ENCODE measurements at regions not wholly inside any gene's neighbourhood (a gene's known extent, or its start where the extent isn't known, plus 50 kb on each side); places are given as distances from the start of the nearest gene placed in this dataset.

DNA sequence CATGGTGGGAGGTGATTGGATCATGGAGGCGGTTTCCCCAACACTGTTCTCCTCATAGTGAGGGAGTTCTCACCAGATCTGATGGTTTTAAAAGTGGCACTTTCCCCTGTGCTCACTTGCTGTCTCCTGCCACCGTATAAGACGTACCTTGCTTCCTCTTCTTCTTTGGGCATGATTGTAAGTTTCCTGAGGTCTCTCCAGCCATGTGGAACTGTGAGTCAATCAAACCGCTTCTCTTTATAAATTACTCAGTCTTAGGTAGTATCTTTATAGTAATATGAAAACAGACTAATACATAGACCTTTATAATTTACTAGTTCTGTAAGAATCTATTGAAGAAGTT, 82.5 kb upstream of the PITX2 start (continued):
- TF ChIP-seq CBX1 (IDR thresholded peaks at IDR 0.05; ENCODE audit: low read depth) (no peak), ARNT (IDR thresholded peaks at IDR 0.05) (no peak), NR2F6 (CRISPR knock-in tag; IDR thresholded peaks at IDR 0.05) (no peak), ZNF143 (CRISPR knock-in tag; IDR thresholded peaks at IDR 0.05) (no peak), PPARD (CRISPR knock-in tag; IDR thresholded peaks at IDR 0.05) (no peak), ZNF398 (CRISPR knock-in tag; IDR thresholded peaks at IDR 0.05) (no peak), TAF1 (IDR thresholded peaks at IDR 0.05; ENCODE audit: control insufficient read depth, extremely low read depth, insufficient read depth, low read length, severe bottlenecking) (no peak), CC2D1A (IDR thresholded peaks at IDR 0.05) (no peak)

DNA sequence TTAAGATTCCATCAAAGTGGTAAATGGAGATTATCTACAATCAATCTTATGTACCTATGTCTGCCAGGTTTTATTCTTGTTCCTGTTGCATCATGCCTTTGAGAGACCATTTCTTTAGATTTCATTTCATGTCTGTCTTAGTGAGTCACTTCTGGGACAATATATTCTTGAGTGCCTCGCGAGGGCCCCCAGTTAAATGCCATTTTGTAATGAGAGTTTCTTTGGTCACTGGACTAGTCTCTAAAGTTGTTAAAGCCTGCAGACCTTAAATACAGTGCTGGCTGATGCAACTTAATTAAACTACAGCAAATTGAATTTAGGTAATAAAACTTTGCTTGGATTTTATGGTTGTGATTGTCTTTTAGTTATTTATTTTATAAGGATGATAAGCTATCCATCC, 87.2 kb upstream of the PITX2 start:
- Histone ChIP-seq H3K9me3 (replicated peaks; ENCODE audit: control insufficient read depth, insufficient read depth, low read depth, low read length) (no peaks in the 10 kb centered on the region), H3K27me3 (ENCODE audit: control insufficient read depth in 2 of 2, insufficient read depth in 2 of 2, low read length in 2 of 2) (no peaks in the 10 kb centered on the region), H2AFZ (ENCODE audit: low read depth, low read length) (no peak overlapping the region), H4K20me1 (replicated peaks; ENCODE audit: control insufficient read depth, insufficient read depth, low read length) (no peaks in the 10 kb centered on the region), H3K4me2 (ENCODE audit: insufficient read depth, low read length) (no peak overlapping the region), H3K4me1 (replicated peaks in 1 of 2; ENCODE audit: control insufficient read depth in 2 of 2, insufficient read depth in 2 of 2, low read length in 2 of 2) (no peaks in the 10 kb centered on the region), H3K9ac (ENCODE audit: insufficient read depth in 1 of 2, low read depth in 2 of 2, low read length in 2 of 2) (no peak overlapping the region), H3K9me1 (ENCODE audit: control insufficient read depth, insufficient read depth, low read length) (no peaks in the 10 kb centered on the region), H3K27ac (ENCODE audit: extremely low read depth, low read depth, low read length) (no peak overlapping the region), H3K4me3 (no peak overlapping the region), H3K79me2 (ENCODE audit: control insufficient read depth, insufficient read depth, low read length) (no peaks in the 10 kb centered on the region), H3K36me3 (ENCODE audit: control insufficient read depth, insufficient read depth, low read length) (no peaks in the 10 kb centered on the region)
- TF ChIP-seq, protein P1, sequence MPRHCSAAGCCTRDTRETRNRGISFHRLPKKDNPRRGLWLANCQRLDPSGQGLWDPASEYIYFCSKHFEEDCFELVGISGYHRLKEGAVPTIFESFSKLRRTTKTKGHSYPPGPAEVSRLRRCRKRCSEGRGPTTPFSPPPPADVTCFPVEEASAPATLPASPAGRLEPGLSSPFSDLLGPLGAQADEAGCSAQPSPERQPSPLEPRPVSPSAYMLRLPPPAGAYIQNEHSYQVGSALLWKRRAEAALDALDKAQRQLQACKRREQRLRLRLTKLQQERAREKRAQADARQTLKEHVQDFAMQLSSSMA (CRISPR knock-in tag; IDR thresholded peaks at IDR 0.05), result no peak
- TF ChIP-seq, protein P2, sequence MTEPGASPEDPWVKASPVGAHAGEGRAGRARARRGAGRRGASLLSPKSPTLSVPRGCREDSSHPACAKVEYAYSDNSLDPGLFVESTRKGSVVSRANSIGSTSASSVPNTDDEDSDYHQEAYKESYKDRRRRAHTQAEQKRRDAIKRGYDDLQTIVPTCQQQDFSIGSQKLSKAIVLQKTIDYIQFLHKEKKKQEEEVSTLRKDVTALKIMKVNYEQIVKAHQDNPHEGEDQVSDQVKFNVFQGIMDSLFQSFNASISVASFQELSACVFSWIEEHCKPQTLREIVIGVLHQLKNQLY (CRISPR knock-in tag; conservative IDR thresholded peaks at IDR 0.05), result no peak
- TF ChIP-seq MAFF (IDR thresholded peaks at IDR 0.05; ENCODE audit: low read length) (no peak), BHLHE40 (IDR thresholded peaks at IDR 0.05; ENCODE audit: low read length) (no peak), ZNF551 (CRISPR knock-in tag; IDR thresholded peaks at IDR 0.05) (no peak), ZNF561 (CRISPR knock-in tag; conservative IDR thresholded peaks at IDR 0.05) (no peak)
- TF ChIP-seq, protein P3, sequence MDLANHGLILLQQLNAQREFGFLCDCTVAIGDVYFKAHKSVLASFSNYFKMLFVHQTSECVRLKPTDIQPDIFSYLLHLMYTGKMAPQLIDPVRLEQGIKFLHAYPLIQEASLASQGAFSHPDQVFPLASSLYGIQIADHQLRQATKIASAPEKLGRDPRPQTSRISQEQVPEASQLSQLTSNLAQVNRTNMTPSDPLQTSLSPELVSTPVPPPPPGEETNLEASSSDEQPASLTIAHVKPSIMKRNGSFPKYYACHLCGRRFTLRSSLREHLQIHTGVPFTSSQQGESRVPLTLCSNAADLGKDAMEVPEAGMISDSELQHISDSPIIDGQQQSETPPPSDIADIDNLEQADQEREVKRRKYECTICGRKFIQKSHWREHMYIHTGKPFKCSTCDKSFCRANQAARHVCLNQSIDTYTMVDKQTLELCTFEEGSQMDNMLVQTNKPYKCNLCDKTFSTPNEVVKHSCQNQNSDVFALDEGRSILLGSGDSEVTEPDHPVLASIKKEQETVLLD (IDR thresholded peaks at IDR 0.05), result no peak
- intact Hi-C loops (cut with micrococcal nuclease) (no loop called here), in situ Hi-C loops (cut with MboI) (no loop called here)
- FAIRE-seq (no peak), DNase-seq (ENCODE audit: extremely low read depth in 1 of 4, low spot score in 3 of 4) (no peak), ATAC-seq (no peak)
- CTCF ChIA-PET (ENCODE audit: low intra/inter-chr PET ratio), result no interaction called here
- POLR2A ChIA-PET, result no interaction called here
- BruUV-seq (replicated peaks), result no TSS peak
- 0% methylated on average over 2 of the region's 2 CpGs for WGBS (ENCODE audit: insufficient coverage, low coverage, missing lambda C conversion rate)
